ENCODE measurements at regions not wholly inside any gene's neighbourhood (a gene's known extent, or its start where the extent isn't known, plus 50 kb on each side); places are given as distances from the start of the nearest gene placed in this dataset.
"Not testable (repeated sequence)": the region's sequence is repeated elsewhere in the genome, so short reads cannot be mapped to it uniquely, and the experiment has no call there.

- DNase-seq = peak; percentile 0
Measured at GRCh38 chr1:143905214-143906179, 66.3 kb downstream of the FAM72C start.

GRCh38 chr1:143904622-143904979 is 67.2 kb downstream of the FAM72C start:
- DNase-seq = not testable (repeated sequence)

- not testable (repeated sequence) for DNase-seq
Measured at GRCh38 chr1:143903899-143904621, 67.7 kb downstream of the FAM72C start.

- not testable (repeated sequence) for DNase-seq
Measured at GRCh38 chr1:143896377-143896776, 75.4 kb downstream of the FAM72C start.

- peak; percentile 17 to 63 for DNase-seq
Measured at GRCh38 chr1:143884932-143885574, 86.7 kb downstream of the FAM72C start.

GRCh38 chr1:143884532-143884931 is 87.3 kb downstream of the FAM72C start:
- DNase-seq = not testable (repeated sequence)

GRCh38 chr1:143879757-143880536 is 91.8 kb downstream of the FAM72C start:
- DNase-seq = not testable (repeated sequence)

GRCh38 chr1:143875947-143876346 is 95.8 kb downstream of the FAM72C start:
- DNase-seq = not testable (repeated sequence)

GRCh38 chr1:143874625-143875024 is 97.2 kb downstream of the FAM72C start:
- not testable (repeated sequence) for DNase-seq

- DNase-seq = not testable (repeated sequence)
Measured at GRCh38 chr1:143873650-143874049, 98.1 kb downstream of the FAM72C start.

GRCh38 chr1:143870388-143870787 is 101.4 kb downstream of the FAM72C start:
- not testable (repeated sequence) for DNase-seq

GRCh38 chr1:143867590-143868220 is 104.1 kb downstream of the FAM72C start:
- peak; percentile 13 to 76 for DNase-seq

- DNase-seq = not testable (repeated sequence)
Measured at GRCh38 chr1:143863901-143864520, 107.8 kb downstream of the FAM72C start.

- not testable (repeated sequence) for DNase-seq
Measured at GRCh38 chr1:143862722-143863121, 109.1 kb downstream of the FAM72C start.

- DNase-seq = not testable (repeated sequence)
Measured at GRCh38 chr1:143861306-143861705, 110.5 kb downstream of the FAM72C start.

- DNase-seq = not testable (repeated sequence)
Measured at GRCh38 chr1:143855867-143856266, 115.9 kb downstream of the FAM72C start.

GRCh38 chr1:143854069-143854468 is 117.7 kb downstream of the FAM72C start:
- DNase-seq = not testable (repeated sequence)

- DNase-seq = not testable (repeated sequence)
Measured at GRCh38 chr1:143850637-143851036, 121.1 kb downstream of the FAM72C start.

GRCh38 chr1:143848859-143849258 is 122.9 kb downstream of the FAM72C start:
- peak in 1 of 2 donors; percentile 11 for DNase-seq

- DNase-seq = not testable (repeated sequence)
Measured at GRCh38 chr1:143845193-143845592, 126.6 kb downstream of the FAM72C start.

GRCh38 chr1:143842058-143842457 is 129.7 kb downstream of the FAM72C start:
- DNase-seq = not testable (repeated sequence)

All from inflammatory macrophage treated with lipopolysaccharide for 1 hour (primary cell).